H1 (cell line): ENCODE measurements at regions not wholly inside any gene's neighbourhood (a gene's known extent, or its start where the extent isn't known, plus 50 kb on each side); places are given as distances from the start of the nearest gene placed in this dataset.

Experiments
- CTCF ChIA-PET: fragments of 300-600 bp; sonication (Branson Sonifier 250); formaldehyde crosslinking; loops from one replicate; lab custom pipeline; 2021; ENCODE audit not compliant: partially characterized antibody; lab: Charles Lee
- POLR2A ChIA-PET: fragments of 300-600 bp; sonication (Branson Sonifier 250); formaldehyde crosslinking; loops from one replicate; lab custom pipeline; 2021; ENCODE audit warnings: inconsistent platforms; ENCODE audit not compliant: partially characterized antibody; lab: Charles Lee
- DNase-seq, 2 experiments: peaks; one replicate each; pipeline versions ENCODE4 v3.0.0 to v3.0.0-alpha.2; 2010 to 2022; ENCODE audit warnings: low spot score in 2 of 2, low read depth in 1 of 2, mixed read lengths in 1 of 2
- FAIRE-seq: peaks from 2 replicates; lab custom pipeline; 2011; peaks lifted over from hg19 to GRCh38; lab: Jason Lieb, UNC
- H2AFZ ChIP-seq: 2 replicates; pipeline ENCODE4 v1.8.1; 2012; ENCODE audit warnings: low read length, inconsistent platforms
- H2AK5ac ChIP-seq: 2 replicates; pipeline ENCODE4 v1.6.1; 2013; ENCODE audit warnings: low read depth, low read length
- H2BK120ac ChIP-seq: replicated peaks from 2 replicates; pipeline ENCODE3; 2013; ENCODE audit warnings: low read depth, low read length, inconsistent platforms
- H2BK12ac ChIP-seq: 2 replicates; pipeline ENCODE4 v1.6.1; 2013; ENCODE audit warnings: low read depth, low read length
- H2BK15ac ChIP-seq: 2 replicates; pipeline ENCODE4 v1.6.1; 2013; ENCODE audit warnings: low read length
- H2BK20ac ChIP-seq: 2 replicates; pipeline ENCODE4 v1.6.1; 2013; ENCODE audit warnings: low read length
- H2BK5ac ChIP-seq: 2 replicates; pipeline ENCODE4 v1.6.1; 2013; ENCODE audit warnings: low read depth, low read length
- H3K14ac ChIP-seq: 2 replicates; pipeline ENCODE4 v1.6.1; 2013; ENCODE audit warnings: inconsistent platforms; ENCODE audit not compliant: insufficient read length
- H3K18ac ChIP-seq: 2 replicates; pipeline ENCODE4 v1.6.1; 2013; ENCODE audit warnings: low read length; ENCODE audit errors: extremely low read depth
- H3K23ac ChIP-seq: 2 replicates; pipeline ENCODE4 v1.6.1; 2013; ENCODE audit warnings: inconsistent platforms; ENCODE audit not compliant: insufficient read length
- H3K23me2 ChIP-seq: 2 replicates; pipeline ENCODE4 v1.6.1; 2013; ENCODE audit warnings: low read depth, low read length
- H3K27ac ChIP-seq: 2 replicates; pipeline ENCODE4 v1.6.1; 2011; ENCODE audit warnings: low read depth, low read length, inconsistent platforms
- H3K27me3 ChIP-seq, 4 experiments: replicated peaks in 1 of 4; 1 replicate in 1 of 4; 2 replicates in 3 of 4; pipeline versions ENCODE4 v1.6.1 to v1.8.1; 2011 to 2013; ENCODE audit warnings: low read length in 3 of 4, mild to moderate bottlenecking in 3 of 4, inconsistent platforms in 2 of 4, mixed read lengths in 2 of 4, moderate library complexity in 1 of 4; ENCODE audit not compliant: control insufficient read depth in 3 of 4, insufficient read depth in 3 of 4; ENCODE audit errors: extremely low read depth in 1 of 4
- H3K36me3 ChIP-seq, 4 experiments: 2 replicates each; pipeline versions ENCODE4 v1.6.1 to v1.8.1; 2011 to 2013; ENCODE audit warnings: mild to moderate bottlenecking in 4 of 4, low read length in 3 of 4, moderate library complexity in 2 of 4, control low read depth in 1 of 4, inconsistent platforms in 1 of 4; ENCODE audit not compliant: insufficient read depth in 4 of 4, control insufficient read depth in 2 of 4
- H3K4ac ChIP-seq: replicated peaks from 2 replicates; pipeline ENCODE3; 2013; ENCODE audit warnings: low read length, low read depth, mixed read lengths, inconsistent platforms; ENCODE audit not compliant: insufficient read length
- H3K4me1 ChIP-seq, 4 experiments: replicated peaks in 1 of 4; 1 replicate in 1 of 4; 2 replicates in 3 of 4; pipeline versions ENCODE4 v1.6.1 to v1.8.1; 2011 to 2013; ENCODE audit warnings: low read length in 3 of 4, inconsistent platforms in 2 of 4, mixed read lengths in 1 of 4; ENCODE audit not compliant: insufficient read depth in 4 of 4, control insufficient read depth in 3 of 4
- H3K4me2 ChIP-seq, 2 experiments: 2 replicates each; pipeline versions ENCODE4 v1.6.1 to v1.8.1; 2011 to 2013; ENCODE audit warnings: low read depth in 2 of 2, low read length in 2 of 2, control low read depth in 1 of 2, inconsistent platforms in 1 of 2, mild to moderate bottlenecking in 1 of 2; ENCODE audit not compliant: insufficient read depth in 1 of 2
- H3K4me3 ChIP-seq, 4 experiments: fragments of 200-600, 300-600 bp in 1 of 4; sonication (generic), shearing (Covaris generic), sonication (Bioruptor Twin) in 1 of 4; 2 replicates each; pipeline versions ENCODE4 v1.5.1 to v1.8.1; 2011 to 2016; ENCODE audit warnings: low read length in 4 of 4, low read depth in 3 of 4, control low read depth in 2 of 4, inconsistent platforms in 2 of 4, mild to moderate bottlenecking in 2 of 4, mixed read lengths in 1 of 4, moderate library complexity in 1 of 4; ENCODE audit not compliant: insufficient read depth in 2 of 4; ENCODE audit errors: extremely low read depth in 1 of 4
- H3K56ac ChIP-seq: replicated peaks from 2 replicates; pipeline ENCODE3; 2013; ENCODE audit warnings: low read depth, mild to moderate bottlenecking, mixed read lengths, low read length, inconsistent platforms; ENCODE audit not compliant: insufficient read length
- H3K79me1 ChIP-seq: 2 replicates; pipeline ENCODE4 v1.6.1; 2013; ENCODE audit warnings: low read depth, low read length, control low read depth
- H3K79me2 ChIP-seq, 2 experiments: 2 replicates each; pipeline versions ENCODE4 v1.6.1 to v1.8.1; 2012 to 2013; ENCODE audit warnings: low read length in 2 of 2, mild to moderate bottlenecking in 2 of 2, inconsistent platforms in 1 of 2; ENCODE audit not compliant: insufficient read depth in 2 of 2, control insufficient read depth in 1 of 2
- H3K9ac ChIP-seq, 4 experiments: replicated peaks in 1 of 4; 1 replicate in 1 of 4; 2 replicates in 3 of 4; pipeline versions ENCODE4 v1.6.1 to v1.8.1; 2011 to 2013; ENCODE audit warnings: low read depth in 3 of 4, low read length in 3 of 4, control low read depth in 2 of 4, mild to moderate bottlenecking in 2 of 4, moderate library complexity in 2 of 4, inconsistent platforms in 1 of 4; ENCODE audit errors: extremely low read depth in 1 of 4
- H3K9me3 ChIP-seq, 2 experiments: 2 replicates each; pipeline versions ENCODE4 v1.6.1 to v1.8.1; 2012 to 2013; ENCODE audit warnings: mild to moderate bottlenecking in 2 of 2, moderate library complexity in 2 of 2, control low read depth in 1 of 2, inconsistent platforms in 1 of 2, low read depth in 1 of 2, low read length in 1 of 2, mixed read lengths in 1 of 2; ENCODE audit not compliant: insufficient read depth in 2 of 2
- H4K20me1 ChIP-seq, 2 experiments: replicated peaks in 1 of 2; 2 replicates each; pipeline versions ENCODE3 to v1.8.1; 2011 to 2013; ENCODE audit warnings: inconsistent platforms in 2 of 2, low read length in 2 of 2, mild to moderate bottlenecking in 1 of 2; ENCODE audit not compliant: insufficient read depth in 2 of 2, control insufficient read depth in 1 of 2
- H4K5ac ChIP-seq: 2 replicates; pipeline ENCODE4 v1.6.1; 2013; ENCODE audit warnings: low read length, low read depth, mixed read lengths, inconsistent platforms; ENCODE audit not compliant: insufficient read length
- H4K8ac ChIP-seq: 2 replicates; pipeline ENCODE4 v1.8.0; 2013; ENCODE audit warnings: mild to moderate bottlenecking, moderate library complexity, low read length, inconsistent platforms; ENCODE audit not compliant: insufficient read depth; ENCODE audit errors: extremely low read depth
- H4K91ac ChIP-seq: replicated peaks from 2 replicates; pipeline ENCODE3; 2013; ENCODE audit warnings: low read length, mixed read lengths, inconsistent platforms; ENCODE audit not compliant: insufficient read length
- ASH2L ChIP-seq: fragments of 200-600, 300-600 bp; sonication (generic); IDR thresholded peaks from one replicate; pipeline ENCODE4 v1.7.1; 2017; ENCODE audit warnings: low read length
- BACH1 ChIP-seq: IDR thresholded peaks from 2 replicates; pipeline ENCODE4 v1.6.1; 2012; ENCODE audit warnings: low read length, improper control_type of control experiment
- CBX8 ChIP-seq: fragments of 300-800, 300-1000 bp; sonication (generic); IDR thresholded peaks from 2 replicates; pipeline ENCODE4 v1.7.1; 2016; ENCODE audit warnings: low read depth, low read length, borderline replicate concordance
- CHD2 ChIP-seq: IDR thresholded peaks from 2 replicates; pipeline ENCODE4 v1.6.1; 2012; ENCODE audit warnings: low read length, improper control_type of control experiment
- EGR1 ChIP-seq: IDR thresholded peaks from 2 replicates; pipeline ENCODE4 v1.6.1; 2011; ENCODE audit warnings: low read depth, low read length, borderline replicate concordance
- KDM1A ChIP-seq: fragments of 200-600, 300-600 bp; sonication (generic); IDR thresholded peaks from 2 replicates; pipeline ENCODE4 v1.7.1; 2016; ENCODE audit warnings: mild to moderate bottlenecking, low read length, borderline replicate concordance
- KDM4A ChIP-seq: IDR thresholded peaks from one replicate; pipeline ENCODE4 v1.7.1; 2012; ENCODE audit warnings: low read depth, mild to moderate bottlenecking, moderate library complexity, low read length, inconsistent platforms; ENCODE audit not compliant: severe bottlenecking
- NRF1 ChIP-seq: IDR thresholded peaks from 2 replicates; pipeline ENCODE4 v1.6.1; 2011; ENCODE audit warnings: mild to moderate bottlenecking, low read depth, low read length, improper control_type of control experiment
- POLR2AphosphoS5 ChIP-seq: IDR thresholded peaks from 2 replicates; pipeline ENCODE4 v1.6.1; 2011; ENCODE audit warnings: low read depth, low read length
- POU5F1 ChIP-seq: IDR thresholded peaks from 2 replicates; pipeline ENCODE4 v1.6.1; 2011; ENCODE audit warnings: low read depth, mild to moderate bottlenecking, low read length, moderate library complexity
- SIX5 ChIP-seq: IDR thresholded peaks from 2 replicates; pipeline ENCODE4 v1.6.1; 2011; ENCODE audit warnings: mild to moderate bottlenecking, low read depth, low read length
- SP4 ChIP-seq: IDR thresholded peaks from 2 replicates; pipeline ENCODE4 v1.6.1; 2012; ENCODE audit warnings: low read length, inconsistent platforms
- TAF1 ChIP-seq: IDR thresholded peaks from 2 replicates; pipeline ENCODE4 v1.6.1; 2011; ENCODE audit warnings: mild to moderate bottlenecking, low read depth, low read length
- TAF7 ChIP-seq: optimal IDR thresholded peaks from 2 replicates; pipeline ENCODE3; 2011; ENCODE audit warnings: low read depth, mild to moderate bottlenecking, inconsistent platforms, low read length, moderate library complexity, borderline replicate concordance
- TEAD4 ChIP-seq: IDR thresholded peaks from 2 replicates; pipeline ENCODE4 v1.6.1; 2012; ENCODE audit warnings: low read depth, low read length, inconsistent platforms, mixed read lengths
- YY1 ChIP-seq: IDR thresholded peaks from 2 replicates; pipeline ENCODE4 v1.6.1; 2011; ENCODE audit warnings: low read depth, mild to moderate bottlenecking, low read length
- WGBS, 2 experiments: shearing (Covaris generic) in 1 of 2; methylation state at CpG; one replicate each; pipeline versions ENCODE4 v1.1.6 to v1.1.7; 2013 to 2015; ENCODE audit warnings: low lambda C conversion rate in 2 of 2, mixed read lengths in 2 of 2, inconsistent platforms in 1 of 2, low coverage in 1 of 2, missing lambda C conversion rate in 1 of 2; ENCODE audit not compliant: insufficient replicate concordance in 2 of 2, insufficient coverage in 1 of 2, insufficient read length in 1 of 2; ENCODE audit errors: extremely low coverage in 1 of 2, missing lambda C conversion rate in 1 of 2; 5-methylcytosine and 5-hydroxymethylcytosine counted together

- H2BK20ac ChIP-seq: no peak overlapping the region
- H3K79me2 ChIP-seq: no peaks in the 10 kb centered on the region
- no peak overlapping the region for H2BK5ac ChIP-seq
- no peak overlapping the region for H3K9ac ChIP-seq
- no peak overlapping the region for H4K5ac ChIP-seq
- H3K56ac ChIP-seq: no peak overlapping the region
- H2AK5ac ChIP-seq: no peak overlapping the region
- no peaks in the 10 kb centered on the region for H3K23me2 ChIP-seq
- CTCF ChIA-PET: interaction anchor here (0.5 to 1.5 kb wide), 3 partner anchors 17 to 553 kb away, joined by 3 to 6 read pairs (median 3); no protein-coding TSS in a partner anchor
- no peaks in the 10 kb centered on the region for H3K79me1 ChIP-seq
- no peak overlapping the region for H2BK120ac ChIP-seq
- DNase-seq: no peak
- POLR2A ChIA-PET: no interaction called here
- H4K8ac ChIP-seq: no peak overlapping the region
- H3K9me3 ChIP-seq: no peaks in the 10 kb centered on the region
- no peak overlapping the region for H3K4me2 ChIP-seq
- no peak overlapping the region for H3K23ac ChIP-seq
- TF ChIP-seq POU5F1: no peak
- no peak for TF ChIP-seq ASH2L
- no peak for TF ChIP-seq TAF1
- no peak for TF ChIP-seq EGR1
- no peak for TF ChIP-seq BACH1
- TF ChIP-seq SIX5: no peak
- TF ChIP-seq KDM1A: no peak
- TF ChIP-seq NRF1: no peak
- TF ChIP-seq CBX8: no peak
- no peak for TF ChIP-seq KDM4A
- no peak for TF ChIP-seq TEAD4
- no peak for TF ChIP-seq TAF7
- TF ChIP-seq CHD2: no peak
- TF ChIP-seq YY1: no peak
- no peak for TF ChIP-seq SP4
- no peak for TF ChIP-seq POLR2AphosphoS5
- H3K14ac ChIP-seq: no peak overlapping the region
- H3K36me3 ChIP-seq: no peaks in the 10 kb centered on the region
- H3K27ac ChIP-seq: no peak overlapping the region
- no peak overlapping the region for H2BK15ac ChIP-seq
- WGBS, 2 experiments: 87% methylated on average over 3 of the region's 3 CpGs; no CpG with 5 or more reads in 1 of the 2 experiments
- H3K27me3 ChIP-seq: no peaks in the 10 kb centered on the region
- H3K4ac ChIP-seq: no peak overlapping the region
- H2BK12ac ChIP-seq: no peak overlapping the region
- H4K20me1 ChIP-seq: no peaks in the 10 kb centered on the region
- no peak overlapping the region; the same call in 1 of the 2 replicates for H2AFZ ChIP-seq
- H3K4me3 ChIP-seq: no peak overlapping the region
- no peaks in the 10 kb centered on the region for H3K4me1 ChIP-seq
- FAIRE-seq: no peak
- no peak overlapping the region for H3K18ac ChIP-seq
- H4K91ac ChIP-seq: no peak overlapping the region
These were observed 80.7 kb downstream of the ZNF365 start for GRCh38 chr10:62454687-62455397.
